ENCODE measurements at regions not wholly inside any gene's neighbourhood (a gene's known extent, or its start where the extent isn't known, plus 50 kb on each side); places are given as distances from the start of the nearest gene placed in this dataset.

DNA sequence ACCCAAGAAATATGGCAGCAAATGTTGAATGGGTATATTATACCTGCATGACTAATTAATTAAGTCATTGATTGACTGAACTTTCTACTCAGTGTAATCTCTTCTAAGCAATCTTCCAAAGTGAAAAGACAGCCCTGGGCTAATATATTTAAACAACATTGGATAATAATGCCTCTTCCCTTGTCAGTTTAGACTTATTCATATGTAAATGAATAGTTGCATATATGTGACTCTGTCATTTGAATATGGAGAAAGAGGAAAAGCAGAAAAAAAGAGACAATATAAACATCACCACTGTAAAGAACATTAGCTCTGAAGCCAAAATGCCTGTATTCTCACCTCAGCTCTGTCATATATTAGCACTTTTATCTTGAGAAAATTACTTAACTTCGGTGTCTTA is 168.0 kb downstream of the SLITRK1 start:
- H3K27ac ChIP-seq: no peak overlapping the region
- no peak for DNase-seq
- H3K36me3 ChIP-seq: no peaks in the 10 kb centered on the region
- no peaks in the 10 kb centered on the region for H3K9me3 ChIP-seq
- no peaks in the 10 kb centered on the region for H3K4me1 ChIP-seq
- no peak overlapping the region for H3K4me3 ChIP-seq
- no peak for TF ChIP-seq POLR2A (IDR thresholded peaks at IDR 0.05)
- H3K27me3 ChIP-seq: no peaks in the 10 kb centered on the region
- intact Hi-C loops (cut with DNase I; ENCODE audit: low total_unique reads): no loop called here

DNA sequence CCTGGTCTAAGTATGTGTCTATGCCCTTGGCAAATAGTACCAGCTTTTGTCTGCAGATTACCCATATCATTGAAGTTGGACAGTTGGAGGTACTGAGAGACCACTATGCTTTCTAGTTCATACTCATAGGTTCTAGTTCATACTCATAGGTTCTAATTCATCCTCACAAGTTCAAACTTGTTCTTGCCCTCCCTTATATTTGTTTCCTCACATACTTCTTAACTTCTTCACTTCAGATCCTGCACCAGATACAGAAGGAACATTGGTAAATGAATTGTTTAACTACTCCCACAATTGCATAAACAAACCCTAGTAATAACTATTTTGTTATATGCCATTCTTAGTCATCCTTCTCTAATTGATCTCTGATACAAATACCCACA is 172.2 kb downstream of the SLITRK1 start:
- H3K27me3 ChIP-seq: no peaks in the 10 kb centered on the region
- H3K36me3 ChIP-seq: no peaks in the 10 kb centered on the region
- H3K27ac ChIP-seq: no peak overlapping the region
- no peak for TF ChIP-seq POLR2A (IDR thresholded peaks at IDR 0.05)
- TF ChIP-seq, protein P1, sequence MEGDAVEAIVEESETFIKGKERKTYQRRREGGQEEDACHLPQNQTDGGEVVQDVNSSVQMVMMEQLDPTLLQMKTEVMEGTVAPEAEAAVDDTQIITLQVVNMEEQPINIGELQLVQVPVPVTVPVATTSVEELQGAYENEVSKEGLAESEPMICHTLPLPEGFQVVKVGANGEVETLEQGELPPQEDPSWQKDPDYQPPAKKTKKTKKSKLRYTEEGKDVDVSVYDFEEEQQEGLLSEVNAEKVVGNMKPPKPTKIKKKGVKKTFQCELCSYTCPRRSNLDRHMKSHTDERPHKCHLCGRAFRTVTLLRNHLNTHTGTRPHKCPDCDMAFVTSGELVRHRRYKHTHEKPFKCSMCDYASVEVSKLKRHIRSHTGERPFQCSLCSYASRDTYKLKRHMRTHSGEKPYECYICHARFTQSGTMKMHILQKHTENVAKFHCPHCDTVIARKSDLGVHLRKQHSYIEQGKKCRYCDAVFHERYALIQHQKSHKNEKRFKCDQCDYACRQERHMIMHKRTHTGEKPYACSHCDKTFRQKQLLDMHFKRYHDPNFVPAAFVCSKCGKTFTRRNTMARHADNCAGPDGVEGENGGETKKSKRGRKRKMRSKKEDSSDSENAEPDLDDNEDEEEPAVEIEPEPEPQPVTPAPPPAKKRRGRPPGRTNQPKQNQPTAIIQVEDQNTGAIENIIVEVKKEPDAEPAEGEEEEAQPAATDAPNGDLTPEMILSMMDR (IDR thresholded peaks at IDR 0.05): no peak
- no peak overlapping the region for H3K4me3 ChIP-seq
- H3K9me3 ChIP-seq: no peaks in the 10 kb centered on the region
- DNase-seq: no peak
- intact Hi-C loops (cut with DNase I; ENCODE audit: low total_unique reads): no loop called here
- H3K4me1 ChIP-seq: no peaks in the 10 kb centered on the region

DNA sequence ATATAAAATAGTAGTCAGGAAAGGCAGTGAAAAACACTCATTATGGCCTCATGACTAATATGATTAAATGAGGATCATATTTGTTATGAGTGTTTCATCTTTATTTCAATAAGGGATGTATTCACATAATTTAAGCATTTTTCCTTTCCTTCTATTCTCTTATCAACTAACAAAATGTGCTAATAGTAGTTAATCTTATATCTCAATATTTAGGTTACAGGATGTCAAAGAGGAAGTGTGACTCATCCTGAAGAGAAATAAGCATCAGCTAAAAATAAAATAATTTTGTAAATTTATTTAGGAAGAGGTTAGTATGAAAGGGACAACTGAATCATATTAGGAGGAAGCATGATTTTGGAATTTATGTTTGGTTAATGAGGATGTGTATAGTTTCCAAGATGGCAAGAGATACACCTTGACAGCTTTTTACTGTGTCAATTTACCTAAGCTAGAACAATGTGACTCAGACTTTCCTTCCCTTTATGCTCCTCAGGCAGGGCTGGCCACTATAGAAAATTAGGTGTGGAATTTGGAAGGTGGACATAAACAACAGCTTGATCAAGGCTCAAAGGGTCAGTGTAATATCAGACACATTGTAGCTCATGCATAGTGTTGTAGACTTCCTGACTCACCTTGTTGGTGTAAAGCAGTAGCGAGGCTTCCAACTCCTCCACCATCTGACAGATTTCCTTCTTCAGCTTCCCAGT is 172.7 kb downstream of the SLITRK1 start:
- no peaks in the 10 kb centered on the region for H3K36me3 ChIP-seq
- no peak overlapping the region for H3K27ac ChIP-seq
- H3K27me3 ChIP-seq: no peaks in the 10 kb centered on the region
- H3K9me3 ChIP-seq: no peaks in the 10 kb centered on the region
- no peaks in the 10 kb centered on the region for H3K4me1 ChIP-seq
- intact Hi-C loops (cut with DNase I; ENCODE audit: low total_unique reads): no loop called here
- TF ChIP-seq, protein P1 (IDR thresholded peaks at IDR 0.05): no peak
- no peak for TF ChIP-seq POLR2A (IDR thresholded peaks at IDR 0.05)
- no peak overlapping the region for H3K4me3 ChIP-seq
- DNase-seq: no peak

DNA sequence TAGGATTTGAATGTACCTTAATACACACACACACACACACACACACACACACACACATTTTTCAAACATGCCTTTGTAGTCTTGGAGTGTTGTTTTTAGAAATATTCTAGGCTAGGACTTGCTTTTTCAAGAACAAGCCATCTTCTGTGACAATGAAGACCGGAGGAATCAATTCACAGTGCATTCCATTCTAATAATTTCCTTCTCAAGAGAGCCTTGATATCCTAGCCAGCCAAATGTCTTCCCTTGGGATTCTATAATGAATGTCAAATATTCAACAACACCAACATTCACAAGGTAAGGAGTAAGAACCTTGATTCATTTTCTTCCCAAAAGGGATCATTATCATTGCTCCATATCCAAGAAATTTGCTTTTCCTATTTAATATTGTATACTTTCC is 180.3 kb downstream of the SLITRK1 start:
- intact Hi-C loops (cut with DNase I; ENCODE audit: low total_unique reads): no loop called here
- Histone ChIP-seq H3K9me3 (no peaks in the 10 kb centered on the region), H3K4me1 (no peaks in the 10 kb centered on the region), H3K4me3 (no peak overlapping the region), H3K27me3 (no peaks in the 10 kb centered on the region), H3K27ac (no peak overlapping the region), H3K36me3 (no peaks in the 10 kb centered on the region)
- TF ChIP-seq, protein P1 (IDR thresholded peaks at IDR 0.05): no peak
- no peak for TF ChIP-seq POLR2A (IDR thresholded peaks at IDR 0.05)
- DNase-seq: no peak

DNA sequence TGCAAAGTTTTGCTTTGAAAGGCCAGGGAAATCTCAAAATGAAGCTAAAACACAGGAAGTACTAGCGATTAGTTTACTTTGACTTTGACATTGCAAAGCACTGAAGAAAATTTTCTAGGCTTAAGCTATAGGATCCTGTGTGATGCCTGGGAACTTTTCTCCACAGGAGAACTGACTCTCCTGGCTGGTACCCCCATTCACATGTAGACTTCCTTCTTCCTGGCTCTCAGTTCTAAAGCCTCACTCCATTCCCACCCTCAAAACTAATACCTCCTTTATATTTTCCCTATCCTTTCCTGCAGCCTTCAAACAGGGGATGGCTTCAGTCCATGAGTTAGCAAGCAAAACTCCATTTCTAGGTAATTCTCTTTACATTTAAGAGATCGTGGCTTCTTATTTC is 189.5 kb downstream of the SLITRK1 start:
- Histone ChIP-seq H3K4me1 (no peaks in the 10 kb centered on the region), H3K4me3 (no peak overlapping the region), H3K9me3 (no peaks in the 10 kb centered on the region), H3K27ac (no peak overlapping the region), H3K27me3 (no peaks in the 10 kb centered on the region), H3K36me3 (no peaks in the 10 kb centered on the region)
- DNase-seq: no peak
- intact Hi-C loops (cut with DNase I; ENCODE audit: low total_unique reads): no loop called here
- TF ChIP-seq POLR2A (IDR thresholded peaks at IDR 0.05): no peak
- TF ChIP-seq, protein P1 (IDR thresholded peaks at IDR 0.05): no peak

DNA sequence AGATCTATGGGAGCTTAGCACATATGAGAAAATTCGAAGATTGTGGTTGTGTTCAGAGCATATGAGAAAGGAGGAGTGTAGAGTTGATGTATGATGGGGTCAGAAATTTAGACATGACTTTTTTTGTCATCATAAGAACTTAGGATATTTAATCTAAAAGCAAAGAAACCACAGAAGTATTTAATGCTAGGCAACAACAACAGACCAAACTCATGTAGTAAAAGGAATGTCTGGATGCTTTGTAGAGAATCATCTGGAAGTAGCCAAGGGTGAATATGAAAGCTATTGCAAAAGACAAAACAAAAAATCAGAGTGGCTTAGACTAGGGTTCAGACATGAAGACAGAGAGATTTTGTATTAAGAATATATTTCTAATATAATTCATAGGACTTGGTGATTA is 190.3 kb downstream of the SLITRK1 start:
- DNase-seq: no peak
- H3K9me3 ChIP-seq: no peaks in the 10 kb centered on the region
- H3K4me1 ChIP-seq: no peaks in the 10 kb centered on the region
- H3K4me3 ChIP-seq: no peak overlapping the region
- H3K27me3 ChIP-seq: no peaks in the 10 kb centered on the region
- TF ChIP-seq, protein P1 (IDR thresholded peaks at IDR 0.05): no peak
- no peak for TF ChIP-seq POLR2A (IDR thresholded peaks at IDR 0.05)
- no peak overlapping the region for H3K27ac ChIP-seq
- intact Hi-C loops (cut with DNase I; ENCODE audit: low total_unique reads): no loop called here
- no peaks in the 10 kb centered on the region for H3K36me3 ChIP-seq
